NCI-H146 treated with DMSO at 0.1 percent for 48 hours (cell line): ENCODE measurements at regions not wholly inside any gene's neighbourhood (a gene's known extent, or its start where the extent isn't known, plus 50 kb on each side); places are given as distances from the start of the nearest gene placed in this dataset.
A peak's percentile ranks its signal among the peaks of the same experiment; 100 is the strongest.
"Not testable (repeated sequence)": the region's sequence is repeated elsewhere in the genome, so short reads cannot be mapped to it uniquely, and the experiment has no call there.

Source experiments
- DNase-seq: peaks from one replicate; lab custom pipeline; 2025; ENCODE audit not compliant: unreplicated experiment; lab: John Stamatoyannopoulos, UW

DNA sequence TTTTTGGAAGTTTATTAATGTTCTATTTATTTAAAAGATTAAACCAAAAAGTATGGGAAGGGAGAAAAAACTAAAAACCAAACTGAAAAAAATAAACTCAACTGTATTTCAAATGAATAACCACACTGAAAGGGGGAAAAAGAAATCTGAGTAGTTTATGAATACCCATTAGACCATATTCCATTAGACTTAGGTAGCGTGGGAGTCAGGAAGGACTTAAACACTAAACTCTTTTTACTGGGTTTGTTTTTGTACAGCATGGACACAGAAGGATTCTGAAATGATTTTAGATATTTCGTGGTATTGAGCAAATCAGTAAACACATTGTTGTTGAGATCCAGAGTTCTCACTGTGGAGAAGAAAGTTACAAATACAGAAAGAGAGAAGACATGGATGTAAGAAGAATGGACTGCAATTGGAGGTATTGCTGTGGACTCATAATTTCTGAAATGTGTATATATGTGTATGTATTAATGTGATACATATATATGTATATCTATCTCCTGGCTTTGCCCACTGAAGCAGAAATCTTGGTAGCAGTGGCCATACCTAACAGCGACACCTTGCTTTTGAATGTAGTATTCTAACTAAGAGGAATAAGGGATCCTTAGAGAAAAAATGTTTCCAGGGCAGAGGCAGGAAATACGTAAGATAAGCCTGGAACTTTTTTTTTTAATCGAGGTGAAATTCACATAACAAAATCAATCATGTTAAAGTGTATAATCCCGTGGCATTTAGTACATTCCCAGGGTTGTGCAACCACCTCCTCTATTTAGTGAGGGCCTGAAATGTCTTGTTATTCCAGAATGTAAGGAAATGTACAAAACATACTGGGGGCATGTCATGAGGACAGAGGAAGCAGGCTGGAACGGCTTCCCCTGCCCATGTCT is 228.8 kb downstream of the SMARCA2 start:
- no peak for DNase-seq

DNA sequence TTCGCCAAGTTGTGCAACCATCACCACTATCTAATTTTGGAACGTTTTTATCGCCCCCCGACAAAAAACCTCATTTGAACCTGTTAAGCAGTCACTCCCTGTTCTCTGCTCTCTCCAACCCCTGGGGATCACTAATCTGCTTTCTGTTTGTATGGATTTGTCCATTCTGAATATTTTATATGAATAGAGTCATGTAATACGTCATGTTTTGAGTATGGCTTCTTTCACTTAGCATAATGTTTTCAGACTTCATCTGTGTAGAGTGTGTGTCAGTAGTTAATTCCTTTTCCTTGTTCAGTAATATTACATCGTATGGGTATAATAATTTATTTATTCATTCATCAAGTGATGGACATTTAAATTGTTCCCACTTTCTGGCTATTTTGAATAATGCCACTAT is 232.2 kb downstream of the SMARCA2 start:
- DNase-seq, result no peak

DNA sequence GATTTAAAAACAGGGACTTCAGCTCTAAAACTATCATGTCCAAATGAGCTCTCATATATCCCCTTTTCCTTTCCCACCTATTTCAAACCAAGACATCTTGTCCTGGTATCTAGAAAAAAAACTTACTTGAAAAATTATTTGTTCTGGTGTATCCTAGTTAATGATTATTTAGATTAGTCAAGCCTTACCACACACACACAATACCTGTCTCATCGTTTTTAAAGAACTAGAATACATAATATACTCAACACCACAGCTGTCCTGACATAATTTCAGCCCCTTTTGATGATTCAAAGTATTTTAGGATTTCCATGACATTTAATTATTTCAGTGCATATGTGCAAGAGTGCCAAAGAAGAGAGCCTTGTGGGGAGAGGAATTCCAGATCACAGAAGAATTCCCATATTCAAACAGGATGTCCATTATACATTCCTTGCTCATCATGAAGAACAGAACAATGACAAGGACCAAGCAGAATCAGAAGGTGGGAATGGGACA is 233.7 kb downstream of the SMARCA2 start:
- DNase-seq, result no peak

DNA sequence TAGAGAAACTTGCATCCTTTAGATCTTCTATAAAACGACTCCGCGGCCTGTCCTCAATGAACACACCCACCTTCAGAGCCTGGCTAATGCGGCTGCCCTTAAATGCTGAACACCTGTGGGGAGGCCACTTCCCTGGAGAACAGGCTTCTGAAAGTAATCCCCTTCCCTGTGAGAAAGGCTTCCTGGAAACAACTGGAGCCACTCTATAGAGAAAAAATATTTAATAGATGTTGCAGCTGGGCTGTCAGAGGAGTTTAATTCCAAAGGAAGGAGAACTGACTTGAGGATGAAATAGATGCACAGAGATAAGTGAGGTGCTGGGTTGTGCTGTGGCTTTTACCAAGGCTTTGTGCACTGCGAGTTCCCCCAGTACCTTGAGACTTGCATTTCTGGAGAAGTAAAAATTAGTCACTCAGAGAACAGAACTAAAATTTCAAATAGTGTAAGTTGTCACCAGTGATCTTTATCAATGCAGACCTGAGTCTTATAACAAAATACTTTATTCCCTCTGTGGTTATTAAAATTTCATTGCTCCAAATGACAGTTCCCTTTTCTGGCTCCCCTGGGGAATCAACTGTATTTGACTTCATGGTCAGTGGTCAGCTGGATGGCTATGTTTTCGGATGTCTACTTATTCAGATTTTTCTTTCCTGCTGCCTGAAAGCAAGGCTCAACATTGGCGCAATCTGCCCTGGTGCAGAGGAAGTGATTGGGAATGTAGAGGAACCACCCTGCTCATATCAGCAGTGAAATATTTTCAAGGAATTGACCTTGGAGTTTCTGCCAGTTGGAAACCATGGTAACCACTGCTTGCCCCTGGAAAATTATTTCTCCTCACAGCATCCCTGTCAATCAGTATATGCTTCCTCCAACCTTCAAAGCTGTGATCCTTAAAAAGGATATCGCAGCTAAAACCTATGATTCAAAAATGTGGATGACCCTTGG is 238.8 kb downstream of the SMARCA2 start:
- no peak for DNase-seq

DNA sequence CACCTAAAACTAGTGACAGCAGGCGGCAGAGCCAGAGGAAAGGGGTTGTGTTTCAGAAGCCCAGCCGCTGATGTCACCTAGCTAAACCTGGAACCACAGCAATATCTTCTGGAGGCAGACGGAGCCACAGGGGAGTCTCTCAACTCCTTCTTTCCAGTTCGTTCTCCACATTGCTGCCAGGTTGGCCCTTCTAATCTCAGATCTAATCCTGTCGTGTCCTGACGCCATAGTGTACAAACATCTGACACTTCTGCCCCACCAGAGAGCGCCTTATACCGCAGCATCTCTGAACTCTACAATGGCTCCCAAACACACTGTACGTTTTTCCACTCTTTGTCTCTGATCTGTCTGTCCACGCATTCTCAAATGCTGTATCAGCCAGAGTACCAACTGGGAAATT is 240.0 kb downstream of the SMARCA2 start:
- DNase-seq, result peak; percentile 47

DNA sequence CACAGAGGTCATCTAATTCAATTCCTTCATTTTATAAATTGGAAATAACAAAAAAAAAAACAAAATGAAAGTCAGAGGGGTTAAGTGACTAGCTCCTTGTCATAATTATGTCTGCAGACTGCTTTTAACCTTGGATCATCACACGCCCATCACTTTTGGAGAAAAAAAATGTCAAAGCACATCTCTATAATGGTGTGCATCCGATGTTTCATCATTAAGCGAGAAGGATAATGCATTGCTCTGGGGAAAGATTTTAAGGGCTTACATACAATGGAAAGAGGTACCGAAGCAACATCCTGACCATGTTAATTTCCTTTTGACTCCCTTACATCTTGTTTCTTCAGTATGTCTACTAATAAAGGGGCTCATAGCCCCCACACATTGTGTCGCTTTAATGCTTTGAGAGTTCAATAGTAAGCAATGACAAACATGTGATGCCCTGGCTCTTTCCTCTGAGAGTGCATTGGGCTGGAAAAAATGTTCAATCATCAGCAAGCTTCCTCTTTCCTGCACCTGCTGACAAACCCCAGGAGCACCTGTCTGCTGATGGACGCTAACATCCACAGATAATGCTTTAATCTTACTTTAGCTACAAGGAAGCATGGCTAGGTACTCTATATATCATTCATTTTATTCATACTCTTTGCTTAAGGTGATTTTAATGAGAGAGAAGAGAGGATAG is 242.2 kb downstream of the SMARCA2 start:
- DNase-seq, result peak; percentile 95

DNA sequence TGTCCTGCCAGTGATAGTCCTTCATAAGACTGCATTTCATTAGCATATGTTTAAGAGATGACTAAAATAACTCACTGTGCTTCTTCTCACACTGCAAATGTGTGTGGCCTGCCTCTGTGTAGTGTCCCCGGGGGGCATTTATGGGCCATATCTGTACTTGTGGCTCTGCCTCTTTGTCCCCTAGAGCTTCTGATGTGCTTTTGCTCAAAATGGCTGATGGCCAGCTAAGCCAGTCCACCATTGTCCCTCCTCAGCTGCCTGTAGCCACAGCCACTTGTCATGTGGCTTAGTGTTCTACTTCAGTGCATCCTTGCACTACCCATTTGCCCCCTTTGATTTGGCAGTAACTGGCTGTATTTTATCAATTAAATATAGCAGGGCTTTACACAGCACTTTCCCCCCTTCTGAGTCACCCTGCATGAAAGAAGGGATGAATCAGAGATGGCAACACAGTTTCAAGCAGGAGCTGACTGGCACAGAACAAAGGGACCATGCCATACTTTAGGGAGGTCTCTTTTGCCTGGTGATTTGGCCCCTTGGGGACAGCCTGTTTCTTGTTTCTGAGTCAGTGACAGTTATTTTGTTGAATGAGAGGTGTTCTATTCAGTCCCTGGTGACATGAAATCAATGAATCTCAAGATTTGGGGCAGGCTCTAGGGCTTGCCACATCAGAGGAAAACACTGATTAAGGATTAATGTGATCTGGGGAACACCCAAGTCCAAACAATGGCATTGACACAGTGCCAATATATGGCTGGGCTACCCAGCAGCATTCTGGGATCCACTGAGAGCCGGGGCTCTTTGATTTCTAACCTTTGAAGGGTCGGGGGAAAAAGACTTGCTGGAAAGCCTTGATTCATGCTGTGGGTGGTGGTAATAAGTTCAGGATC is 245.5 kb downstream of the SMARCA2 start:
- no peak for DNase-seq

DNA sequence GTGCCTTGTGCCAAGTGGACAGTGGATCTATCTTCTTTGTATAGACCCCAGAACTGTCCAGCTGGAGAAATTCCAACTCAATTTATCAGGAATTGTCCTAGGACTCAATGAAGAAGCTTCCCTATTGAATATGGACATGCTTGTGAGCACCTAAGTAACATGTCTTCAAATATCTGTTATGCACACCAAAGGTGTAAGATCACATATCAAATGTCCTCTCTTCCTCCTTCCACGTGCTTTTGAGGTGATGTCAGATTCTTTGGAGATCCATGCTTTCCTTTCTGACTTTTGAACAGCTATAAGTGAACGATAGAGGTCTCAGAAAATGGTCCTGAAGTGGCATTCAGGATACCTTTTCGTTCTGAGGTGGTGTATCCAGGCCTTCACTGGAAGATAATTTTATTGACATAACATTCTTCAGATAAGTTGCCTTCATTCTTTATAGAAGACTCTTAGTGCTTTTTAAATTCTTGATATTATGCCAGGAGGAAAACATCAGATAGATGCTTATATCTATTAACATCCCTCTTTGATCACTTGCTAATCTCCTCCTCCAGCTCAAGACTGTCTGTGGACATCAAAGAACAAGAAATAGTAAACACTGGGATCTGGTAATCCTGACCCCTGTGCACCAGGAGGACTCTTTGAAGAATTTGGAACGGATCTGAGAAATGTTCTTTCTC is 246.4 kb downstream of the SMARCA2 start:
- no peak for DNase-seq

DNA sequence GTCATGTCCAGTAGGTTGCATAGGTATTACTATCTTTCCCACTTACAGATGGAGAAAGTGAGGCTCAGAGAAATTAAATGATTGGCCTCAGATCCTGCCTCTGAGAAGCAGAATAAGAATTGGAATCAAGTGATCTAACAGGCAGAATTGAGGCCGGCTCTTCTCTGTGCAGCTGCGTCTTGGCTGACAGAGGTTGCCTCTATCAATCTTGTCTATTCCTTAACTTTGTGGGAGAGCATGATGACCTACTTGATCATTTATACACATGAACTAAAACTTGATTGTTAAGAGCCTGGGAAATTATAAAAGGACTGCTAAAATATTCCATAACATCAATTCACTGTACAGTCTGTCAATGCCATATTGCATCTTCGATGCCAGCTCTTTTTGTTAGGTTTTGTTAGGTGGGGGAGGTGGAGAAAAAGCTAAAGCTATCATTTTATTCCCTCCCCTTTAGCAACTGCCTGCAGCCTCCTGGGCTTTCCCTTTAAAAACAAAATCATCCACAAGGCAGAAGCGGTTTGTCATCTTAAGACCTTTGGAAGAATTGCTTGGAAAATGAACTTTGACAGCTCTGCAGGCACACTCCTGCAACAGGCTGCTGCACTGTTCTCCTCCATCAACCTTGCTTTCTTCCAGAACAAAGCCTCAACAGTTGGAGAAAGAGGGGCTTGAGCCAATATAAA is 247.4 kb downstream of the SMARCA2 start:
- DNase-seq, result no peak

DNA sequence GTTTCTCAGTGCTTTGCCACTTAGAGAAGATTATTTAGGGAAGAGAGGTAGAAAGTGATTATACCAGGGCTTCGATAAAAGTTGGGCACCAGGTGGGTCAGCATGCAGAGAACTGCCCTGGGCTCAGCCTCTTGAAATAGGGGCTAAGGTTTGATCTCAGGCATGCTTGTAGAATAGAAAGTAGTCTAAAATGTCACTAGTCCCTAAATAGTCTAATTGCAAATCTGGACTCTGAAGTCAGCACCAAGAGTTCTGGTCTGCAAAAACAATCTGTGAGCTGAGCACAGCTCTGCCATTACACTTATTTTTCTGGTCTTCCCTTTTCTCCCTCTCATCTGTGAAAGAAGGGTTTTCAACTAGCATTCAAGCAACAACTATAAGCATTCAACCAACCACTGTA is 248.0 kb downstream of the SMARCA2 start:
- no peak for DNase-seq

DNA sequence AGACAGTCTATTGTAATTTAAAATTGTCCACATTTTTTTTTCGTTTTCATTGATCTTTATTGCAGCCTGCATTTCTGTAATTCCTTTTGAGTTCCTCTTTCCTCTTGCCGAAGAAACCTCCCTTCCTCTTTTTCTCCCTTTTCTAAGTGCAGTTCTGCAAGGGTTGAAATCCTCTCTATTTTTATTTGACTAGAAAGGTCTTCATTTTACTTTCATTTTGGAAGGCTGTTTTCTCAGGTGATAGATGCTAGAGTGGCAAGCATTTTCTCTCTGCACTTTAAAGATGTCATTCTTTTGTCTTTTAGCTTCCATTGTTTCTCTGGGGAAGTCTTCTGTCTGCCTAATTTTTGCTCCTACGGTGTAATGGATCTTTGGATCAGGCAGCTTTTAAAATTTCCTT is 248.5 kb downstream of the SMARCA2 start:
- DNase-seq, result no peak

DNA sequence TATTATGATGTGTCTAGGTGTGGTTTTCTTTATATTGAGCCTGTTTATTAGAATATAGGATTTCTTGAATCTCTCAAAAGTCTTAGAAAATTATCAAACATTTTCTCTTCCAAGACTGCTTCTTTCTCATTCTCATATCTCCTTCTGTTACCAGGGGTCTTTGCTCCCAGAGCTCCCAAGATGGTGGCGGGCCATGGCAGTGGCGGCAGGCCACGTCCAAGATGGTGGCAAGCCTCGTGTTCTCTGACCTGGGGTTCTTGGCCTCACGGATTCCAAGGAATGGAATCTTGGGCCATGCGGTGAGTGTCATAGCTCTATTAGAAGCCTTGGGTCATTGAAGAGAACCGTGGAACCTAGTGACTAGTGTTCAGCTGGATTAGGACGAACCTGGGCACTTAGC is 248.9 kb downstream of the SMARCA2 start:
- DNase-seq, result no peak

DNA sequence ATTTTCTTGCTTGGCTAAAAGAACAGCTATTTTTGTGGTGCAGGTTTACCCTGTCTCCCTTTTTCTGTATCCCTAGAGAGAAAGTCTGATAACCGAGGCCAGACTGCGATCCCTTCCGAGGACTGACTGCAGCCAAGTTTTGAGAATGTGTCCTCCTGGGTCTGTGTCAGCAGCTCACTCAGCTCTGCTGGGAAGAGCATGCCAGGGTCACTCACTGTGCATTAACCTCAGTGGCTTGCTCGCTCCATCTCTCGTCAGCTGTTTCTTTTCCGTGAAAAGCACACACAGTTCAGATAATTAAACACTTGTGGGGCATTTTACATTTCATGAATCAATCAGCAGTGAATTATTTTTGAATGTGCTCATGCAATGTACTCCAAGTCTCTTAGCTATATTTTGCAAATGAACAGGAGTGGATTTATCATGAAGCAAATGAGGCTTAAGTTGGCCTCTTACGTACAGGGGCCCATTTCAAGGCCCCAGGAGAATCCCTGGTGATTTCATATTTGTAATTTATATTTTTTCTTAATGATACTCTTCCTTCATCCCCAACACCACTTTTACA is 252.1 kb downstream of the SMARCA2 start:
- DNase-seq, result no peak

DNA sequence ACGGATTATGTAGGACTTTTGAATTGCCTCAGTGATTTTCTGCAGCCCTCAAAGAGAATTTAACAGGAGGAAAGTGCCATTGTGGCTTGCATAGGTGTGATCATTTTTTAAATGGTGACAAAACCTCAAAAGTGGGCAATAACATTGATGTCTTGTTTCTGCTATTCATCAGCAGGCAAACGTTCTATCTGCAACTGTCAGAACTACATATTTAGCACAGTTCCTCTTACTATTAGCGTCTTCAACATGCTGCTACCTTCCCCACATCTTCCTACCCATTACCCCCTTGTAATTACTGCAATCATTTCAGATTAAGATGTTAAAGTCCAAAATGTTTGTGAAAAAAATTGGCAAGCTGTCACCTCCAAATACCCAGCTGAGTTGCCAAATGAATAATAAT is 254.6 kb downstream of the SMARCA2 start:
- DNase-seq, result no peak

DNA sequence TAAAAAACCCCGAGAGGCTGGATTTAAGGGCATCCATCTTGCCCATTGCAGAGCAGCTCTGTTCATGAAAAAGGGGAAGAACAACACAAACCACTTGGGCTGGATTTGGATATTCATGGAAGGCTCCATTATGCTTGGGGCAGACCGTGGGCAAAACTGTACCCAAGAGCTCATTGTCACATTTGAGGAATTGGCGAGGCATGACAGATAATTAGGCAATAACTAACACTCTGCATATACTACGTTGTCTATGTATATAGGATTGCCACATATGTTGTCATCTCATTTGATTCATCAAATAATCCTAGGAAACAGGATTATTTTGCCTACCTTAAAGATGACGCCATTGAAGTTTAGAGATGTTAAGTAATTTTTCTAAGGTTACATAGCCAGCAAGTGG is 255.4 kb downstream of the SMARCA2 start:
- DNase-seq, result no peak

DNA sequence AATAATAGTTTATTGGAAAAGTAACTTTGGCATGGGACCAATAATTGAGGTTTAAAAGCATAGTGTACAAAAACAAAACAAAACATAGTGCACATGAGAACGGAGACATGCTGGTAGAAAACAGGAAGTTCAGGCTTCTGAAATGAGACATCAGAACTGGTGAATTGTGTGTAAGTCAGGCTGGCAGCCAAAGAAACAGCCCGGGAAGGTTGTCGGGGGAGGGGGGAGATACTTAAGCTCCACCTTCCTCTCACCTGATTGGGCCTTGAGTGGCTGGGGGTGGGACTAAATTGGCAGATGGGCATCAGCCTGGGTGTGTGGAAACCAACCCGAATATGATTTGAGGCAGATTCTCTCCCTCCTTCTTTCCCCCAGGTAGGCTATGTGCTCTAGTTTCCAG is 256.3 kb downstream of the SMARCA2 start:
- DNase-seq, result no peak

DNA sequence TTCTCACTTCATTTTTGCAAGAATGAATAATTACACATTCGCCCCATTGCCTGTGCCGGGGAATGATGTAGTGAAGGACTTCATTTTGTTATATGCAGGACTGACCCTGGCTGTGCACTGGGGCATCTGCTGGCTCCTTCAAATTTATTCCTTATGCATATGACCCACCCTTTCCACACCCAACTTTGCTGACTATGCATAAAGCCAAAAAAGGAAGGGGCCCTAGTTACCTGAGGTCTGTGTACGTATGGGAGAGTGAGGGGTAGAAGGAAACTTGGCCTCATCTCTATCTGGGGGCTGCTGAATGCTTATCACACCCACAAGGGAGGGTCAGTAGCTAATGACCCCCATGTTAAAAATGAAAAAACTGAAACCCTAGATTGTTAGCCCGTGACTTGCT is 259.6 kb downstream of the SMARCA2 start:
- DNase-seq, result no peak

DNA sequence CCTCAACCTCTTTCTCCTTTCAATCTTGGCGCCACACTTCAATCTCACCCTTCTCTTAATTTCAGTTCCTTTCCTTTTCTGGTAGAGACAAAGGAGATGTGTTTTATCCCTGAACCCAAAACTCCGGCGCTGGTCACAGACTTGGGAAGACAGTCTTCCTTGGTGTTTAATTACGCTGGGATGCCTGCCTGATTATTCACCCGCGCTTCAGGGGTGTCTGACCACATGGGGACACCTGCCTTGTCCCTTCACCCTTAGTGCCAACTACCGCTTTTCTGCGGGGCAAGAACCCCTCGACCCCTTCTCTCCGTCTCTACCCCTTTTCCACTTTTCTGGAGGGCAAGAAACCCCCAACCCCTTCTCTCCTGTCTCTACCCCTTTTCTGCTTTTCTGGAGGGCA is 261.1 kb downstream of the SMARCA2 start:
- DNase-seq, result no peak

DNA sequence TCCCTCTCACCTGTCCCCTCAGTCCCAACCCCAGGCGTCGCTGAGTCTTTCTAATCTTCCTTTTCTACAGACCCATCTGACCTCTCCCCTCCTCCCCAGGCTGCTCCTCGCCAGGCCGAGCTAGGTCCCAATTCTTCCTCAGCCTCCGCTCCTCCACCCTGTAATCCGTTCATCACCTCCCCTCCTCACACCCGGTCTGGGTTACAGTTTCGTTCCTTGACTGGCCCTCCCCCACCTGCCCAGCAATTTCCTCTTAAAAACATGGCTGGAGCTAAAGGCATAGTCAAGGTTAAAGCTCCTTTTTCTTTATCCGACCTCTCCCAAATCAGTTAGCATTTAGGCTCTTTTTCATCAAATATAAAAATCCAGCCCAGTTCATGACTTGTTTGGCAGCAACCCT is 262.0 kb downstream of the SMARCA2 start:
- DNase-seq, result not testable (repeated sequence)
